ENCODE measurements at regions not wholly inside any gene's neighbourhood (a gene's known extent, or its start where the extent isn't known, plus 50 kb on each side); places are given as distances from the start of the nearest gene placed in this dataset.
"Not testable (repeated sequence)": the region's sequence is repeated elsewhere in the genome, so short reads cannot be mapped to it uniquely, and the experiment has no call there.

- Histone ChIP-seq H3K36me3 (ENCODE audit: control insufficient read depth in 1 of 2, insufficient read depth in 2 of 2, low read length in 2 of 2) (no peaks in the 10 kb centered on the region), H3K9me3 (ENCODE audit: control insufficient read depth in 1 of 2, low read length in 2 of 2) (no peaks in the 10 kb centered on the region), H3K4me3 (ENCODE audit: low read depth in 1 of 2, low read length in 2 of 2) (no peak overlapping the region), H3K4me1 (ENCODE audit: control insufficient read depth in 1 of 2, insufficient read depth in 2 of 2, low read length in 2 of 2) (no peaks in the 10 kb centered on the region), H3K27me3 (ENCODE audit: control insufficient read depth in 1 of 2, insufficient read depth in 2 of 2, low read length in 2 of 2) (no peaks in the 10 kb centered on the region), H3K27ac (ENCODE audit: low read depth, low read length) (no peak overlapping the region), H3K9ac (ENCODE audit: low read depth in 1 of 2, low read length in 2 of 2) (no peak overlapping the region)
These were observed 129.6 kb downstream of the ZWINT start for GRCh38 chr10:56231436-56231835.

GRCh38 chr10:56222237-56222636, 138.8 kb downstream of the ZWINT start:
- Histone ChIP-seq H3K9ac (ENCODE audit: low read depth in 1 of 2, low read length in 2 of 2) (no peak overlapping the region), H3K9me3 (ENCODE audit: control insufficient read depth in 1 of 2, low read length in 2 of 2) (no peaks in the 10 kb centered on the region), H3K4me3 (ENCODE audit: low read depth in 1 of 2, low read length in 2 of 2) (no peak overlapping the region), H3K27ac (ENCODE audit: low read depth, low read length) (no peak overlapping the region), H3K4me1 (ENCODE audit: control insufficient read depth in 1 of 2, insufficient read depth in 2 of 2, low read length in 2 of 2) (no peaks in the 10 kb centered on the region), H3K27me3 (ENCODE audit: control insufficient read depth in 1 of 2, insufficient read depth in 2 of 2, low read length in 2 of 2) (no peaks in the 10 kb centered on the region), H3K36me3 (ENCODE audit: control insufficient read depth in 1 of 2, insufficient read depth in 2 of 2, low read length in 2 of 2) (no peaks in the 10 kb centered on the region)

GRCh38 chr10:56212951-56213350, 148.1 kb downstream of the ZWINT start:
- H3K27me3 ChIP-seq (ENCODE audit: control insufficient read depth in 1 of 2, insufficient read depth in 2 of 2, low read length in 2 of 2): no peaks in the 10 kb centered on the region
- H3K27ac ChIP-seq (ENCODE audit: low read depth, low read length): no peak overlapping the region
- no peaks in the 10 kb centered on the region for H3K4me1 ChIP-seq (ENCODE audit: control insufficient read depth in 1 of 2, insufficient read depth in 2 of 2, low read length in 2 of 2)
- no peak overlapping the region for H3K4me3 ChIP-seq (ENCODE audit: low read depth in 1 of 2, low read length in 2 of 2)
- no peak overlapping the region for H3K9ac ChIP-seq (ENCODE audit: low read depth in 1 of 2, low read length in 2 of 2)
- H3K9me3 ChIP-seq (ENCODE audit: control insufficient read depth in 1 of 2, low read length in 2 of 2): peaks cover 6 to 10% of the 10 kb centered on the region in 2 donors
- H3K36me3 ChIP-seq (ENCODE audit: control insufficient read depth in 1 of 2, insufficient read depth in 2 of 2, low read length in 2 of 2): no peaks in the 10 kb centered on the region

GRCh38 chr10:56181607-56182006, 179.5 kb downstream of the ZWINT start:
- no peak overlapping the region for H3K27ac ChIP-seq (ENCODE audit: low read depth, low read length)
- H3K27me3 ChIP-seq (ENCODE audit: control insufficient read depth in 1 of 2, insufficient read depth in 2 of 2, low read length in 2 of 2): no peaks in the 10 kb centered on the region
- H3K9me3 ChIP-seq (ENCODE audit: control insufficient read depth in 1 of 2, low read length in 2 of 2): no peaks in the 10 kb centered on the region
- H3K36me3 ChIP-seq (ENCODE audit: control insufficient read depth in 1 of 2, insufficient read depth in 2 of 2, low read length in 2 of 2): no peaks in the 10 kb centered on the region
- no peak overlapping the region for H3K9ac ChIP-seq (ENCODE audit: low read depth in 1 of 2, low read length in 2 of 2)
- no peak overlapping the region for H3K4me3 ChIP-seq (ENCODE audit: low read depth in 1 of 2, low read length in 2 of 2)
- no peaks in the 10 kb centered on the region for H3K4me1 ChIP-seq (ENCODE audit: control insufficient read depth in 1 of 2, insufficient read depth in 2 of 2, low read length in 2 of 2)

- Histone ChIP-seq H3K27ac (ENCODE audit: low read depth, low read length) (no peak overlapping the region), H3K27me3 (ENCODE audit: control insufficient read depth in 1 of 2, insufficient read depth in 2 of 2, low read length in 2 of 2) (no peaks in the 10 kb centered on the region), H3K9ac (ENCODE audit: low read depth in 1 of 2, low read length in 2 of 2) (no peak overlapping the region), H3K36me3 (ENCODE audit: control insufficient read depth in 1 of 2, insufficient read depth in 2 of 2, low read length in 2 of 2) (no peaks in the 10 kb centered on the region), H3K9me3 (ENCODE audit: control insufficient read depth in 1 of 2, low read length in 2 of 2) (no peaks in the 10 kb centered on the region), H3K4me1 (ENCODE audit: control insufficient read depth in 1 of 2, insufficient read depth in 2 of 2, low read length in 2 of 2) (no peaks in the 10 kb centered on the region), H3K4me3 (ENCODE audit: low read depth in 1 of 2, low read length in 2 of 2) (no peak overlapping the region)
These were observed 182.8 kb downstream of the ZWINT start for GRCh38 chr10:56178210-56178609.

GRCh38 chr10:56155091-56155513, 206.0 kb downstream of the ZWINT start:
- not testable (repeated sequence) for H3K27me3 ChIP-seq (ENCODE audit: control insufficient read depth in 1 of 2, insufficient read depth in 2 of 2, low read length in 2 of 2); H3K4me3 ChIP-seq (ENCODE audit: low read depth in 1 of 2, low read length in 2 of 2); H3K4me1 ChIP-seq (ENCODE audit: control insufficient read depth in 1 of 2, insufficient read depth in 2 of 2, low read length in 2 of 2); H3K36me3 ChIP-seq (ENCODE audit: control insufficient read depth in 1 of 2, insufficient read depth in 2 of 2, low read length in 2 of 2); H3K27ac ChIP-seq (ENCODE audit: low read depth, low read length); H3K9ac ChIP-seq (ENCODE audit: low read depth in 1 of 2, low read length in 2 of 2)
- H3K9me3 ChIP-seq (ENCODE audit: control insufficient read depth in 1 of 2, low read length in 2 of 2): peaks cover 7 to 15% of the 10 kb centered on the region in 2 donors

GRCh38 chr10:56146806-56147205, 214.3 kb downstream of the ZWINT start:
- no peaks in the 10 kb centered on the region for H3K27me3 ChIP-seq (ENCODE audit: control insufficient read depth in 1 of 2, insufficient read depth in 2 of 2, low read length in 2 of 2)
- H3K9me3 ChIP-seq (ENCODE audit: control insufficient read depth in 1 of 2, low read length in 2 of 2): peaks cover 6 to 13% of the 10 kb centered on the region in 2 donors
- no peak overlapping the region for H3K9ac ChIP-seq (ENCODE audit: low read depth in 1 of 2, low read length in 2 of 2)
- no peak overlapping the region for H3K27ac ChIP-seq (ENCODE audit: low read depth, low read length)
- H3K36me3 ChIP-seq (ENCODE audit: control insufficient read depth in 1 of 2, insufficient read depth in 2 of 2, low read length in 2 of 2): no peaks in the 10 kb centered on the region
- no peak overlapping the region for H3K4me3 ChIP-seq (ENCODE audit: low read depth in 1 of 2, low read length in 2 of 2)
- H3K4me1 ChIP-seq (ENCODE audit: control insufficient read depth in 1 of 2, insufficient read depth in 2 of 2, low read length in 2 of 2): no peaks in the 10 kb centered on the region

GRCh38 chr10:56142092-56142728, 218.8 kb downstream of the ZWINT start:
- Histone ChIP-seq H3K4me1 (ENCODE audit: control insufficient read depth in 1 of 2, insufficient read depth in 2 of 2, low read length in 2 of 2) (no peaks in the 10 kb centered on the region), H3K27ac (ENCODE audit: low read depth, low read length) (no peak overlapping the region), H3K4me3 (ENCODE audit: low read depth in 1 of 2, low read length in 2 of 2) (no peak overlapping the region), H3K36me3 (ENCODE audit: control insufficient read depth in 1 of 2, insufficient read depth in 2 of 2, low read length in 2 of 2) (no peaks in the 10 kb centered on the region), H3K9me3 (ENCODE audit: control insufficient read depth in 1 of 2, low read length in 2 of 2) (no peaks in the 10 kb centered on the region), H3K9ac (ENCODE audit: low read depth in 1 of 2, low read length in 2 of 2) (no peak overlapping the region), H3K27me3 (ENCODE audit: control insufficient read depth in 1 of 2, insufficient read depth in 2 of 2, low read length in 2 of 2) (no peaks in the 10 kb centered on the region)

- H3K27ac ChIP-seq (ENCODE audit: low read depth, low read length): no peak overlapping the region
- H3K27me3 ChIP-seq (ENCODE audit: control insufficient read depth in 1 of 2, insufficient read depth in 2 of 2, low read length in 2 of 2): no peaks in the 10 kb centered on the region
- no peaks in the 10 kb centered on the region for H3K36me3 ChIP-seq (ENCODE audit: control insufficient read depth in 1 of 2, insufficient read depth in 2 of 2, low read length in 2 of 2)
These were observed 221.7 kb downstream of the ZWINT start for GRCh38 chr10:56139405-56139804.

GRCh38 chr10:56135828-56136227, 225.2 kb downstream of the ZWINT start:
- no peaks in the 10 kb centered on the region for H3K27me3 ChIP-seq (ENCODE audit: control insufficient read depth in 1 of 2, insufficient read depth in 2 of 2, low read length in 2 of 2)
- H3K27ac ChIP-seq (ENCODE audit: low read depth, low read length): no peak overlapping the region
- H3K9me3 ChIP-seq (ENCODE audit: control insufficient read depth in 1 of 2, low read length in 2 of 2): no peaks in the 10 kb centered on the region
- H3K4me3 ChIP-seq (ENCODE audit: low read depth in 1 of 2, low read length in 2 of 2): no peak overlapping the region
- no peak overlapping the region for H3K9ac ChIP-seq (ENCODE audit: low read depth in 1 of 2, low read length in 2 of 2)
- H3K4me1 ChIP-seq (ENCODE audit: control insufficient read depth in 1 of 2, insufficient read depth in 2 of 2, low read length in 2 of 2): no peaks in the 10 kb centered on the region
- no peaks in the 10 kb centered on the region for H3K36me3 ChIP-seq (ENCODE audit: control insufficient read depth in 1 of 2, insufficient read depth in 2 of 2, low read length in 2 of 2)

More at GRCh38 chr10:56139405-56139804, 221.7 kb downstream of the ZWINT start:
- Histone ChIP-seq H3K4me3 (ENCODE audit: low read depth in 1 of 2, low read length in 2 of 2) (no peak overlapping the region), H3K9me3 (ENCODE audit: control insufficient read depth in 1 of 2, low read length in 2 of 2) (no peaks in the 10 kb centered on the region), H3K9ac (ENCODE audit: low read depth in 1 of 2, low read length in 2 of 2) (no peak overlapping the region), H3K4me1 (ENCODE audit: control insufficient read depth in 1 of 2, insufficient read depth in 2 of 2, low read length in 2 of 2) (no peaks in the 10 kb centered on the region)

- H3K9me3 ChIP-seq (ENCODE audit: control insufficient read depth in 1 of 2, low read length in 2 of 2): no peaks in the 10 kb centered on the region
- no peak overlapping the region for H3K9ac ChIP-seq (ENCODE audit: low read depth in 1 of 2, low read length in 2 of 2)
- H3K27ac ChIP-seq (ENCODE audit: low read depth, low read length): no peak overlapping the region
- H3K4me3 ChIP-seq (ENCODE audit: low read depth in 1 of 2, low read length in 2 of 2): no peak overlapping the region
- H3K4me1 ChIP-seq (ENCODE audit: control insufficient read depth in 1 of 2, insufficient read depth in 2 of 2, low read length in 2 of 2): no peaks in the 10 kb centered on the region
- H3K36me3 ChIP-seq (ENCODE audit: control insufficient read depth in 1 of 2, insufficient read depth in 2 of 2, low read length in 2 of 2): no peaks in the 10 kb centered on the region
- H3K27me3 ChIP-seq (ENCODE audit: control insufficient read depth in 1 of 2, insufficient read depth in 2 of 2, low read length in 2 of 2): no peaks in the 10 kb centered on the region
These were observed 237.8 kb downstream of the ZWINT start for GRCh38 chr10:56123247-56123646.
